ENCODE measurements at regions not wholly inside any gene's neighbourhood (a gene's known extent, or its start where the extent isn't known, plus 50 kb on each side); places are given as distances from the start of the nearest gene placed in this dataset.

DNA sequence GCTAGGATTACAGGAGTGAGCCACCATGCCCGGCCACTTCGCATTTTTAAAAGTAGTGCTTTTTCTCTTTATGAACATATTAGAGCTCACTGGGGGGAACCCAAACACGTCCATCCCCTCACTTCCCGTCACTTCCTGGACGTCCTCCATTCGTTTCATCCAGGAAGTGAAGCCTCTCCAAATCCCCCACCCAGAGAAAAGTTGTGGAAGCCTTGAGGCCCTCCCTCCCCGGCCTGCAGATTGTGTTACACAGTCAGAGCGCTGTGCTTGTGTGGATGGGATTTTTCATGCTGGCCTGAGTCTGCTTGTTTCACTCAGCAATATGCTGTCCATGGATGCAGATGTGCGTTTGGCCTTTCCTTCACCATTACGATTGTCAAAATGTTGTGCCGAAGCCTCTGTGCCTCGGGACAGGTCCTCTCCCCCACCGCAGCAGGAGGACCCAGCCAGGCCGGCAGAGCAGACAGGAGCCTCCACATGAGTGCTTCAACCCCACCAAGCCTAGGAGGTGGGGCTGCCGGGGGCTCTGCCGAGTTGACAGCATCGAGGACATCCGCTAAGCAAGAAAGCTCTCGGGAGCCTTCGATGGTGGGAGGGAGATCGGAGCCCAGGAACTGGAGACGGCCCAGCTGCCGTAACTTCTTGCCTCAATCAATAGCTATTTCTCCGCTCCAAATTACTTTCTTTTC lies 121.6 kb upstream of the PPP1R26 start:
- TF ChIP-seq POLR2A (IDR thresholded peaks at IDR 0.05; ENCODE audit: low read length): no peak
- TF ChIP-seq, protein P1, sequence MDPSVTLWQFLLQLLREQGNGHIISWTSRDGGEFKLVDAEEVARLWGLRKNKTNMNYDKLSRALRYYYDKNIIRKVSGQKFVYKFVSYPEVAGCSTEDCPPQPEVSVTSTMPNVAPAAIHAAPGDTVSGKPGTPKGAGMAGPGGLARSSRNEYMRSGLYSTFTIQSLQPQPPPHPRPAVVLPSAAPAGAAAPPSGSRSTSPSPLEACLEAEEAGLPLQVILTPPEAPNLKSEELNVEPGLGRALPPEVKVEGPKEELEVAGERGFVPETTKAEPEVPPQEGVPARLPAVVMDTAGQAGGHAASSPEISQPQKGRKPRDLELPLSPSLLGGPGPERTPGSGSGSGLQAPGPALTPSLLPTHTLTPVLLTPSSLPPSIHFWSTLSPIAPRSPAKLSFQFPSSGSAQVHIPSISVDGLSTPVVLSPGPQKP (IDR thresholded peaks at IDR 0.05; ENCODE audit: low read depth, low read length): no peak
- TF ChIP-seq, protein P2, sequence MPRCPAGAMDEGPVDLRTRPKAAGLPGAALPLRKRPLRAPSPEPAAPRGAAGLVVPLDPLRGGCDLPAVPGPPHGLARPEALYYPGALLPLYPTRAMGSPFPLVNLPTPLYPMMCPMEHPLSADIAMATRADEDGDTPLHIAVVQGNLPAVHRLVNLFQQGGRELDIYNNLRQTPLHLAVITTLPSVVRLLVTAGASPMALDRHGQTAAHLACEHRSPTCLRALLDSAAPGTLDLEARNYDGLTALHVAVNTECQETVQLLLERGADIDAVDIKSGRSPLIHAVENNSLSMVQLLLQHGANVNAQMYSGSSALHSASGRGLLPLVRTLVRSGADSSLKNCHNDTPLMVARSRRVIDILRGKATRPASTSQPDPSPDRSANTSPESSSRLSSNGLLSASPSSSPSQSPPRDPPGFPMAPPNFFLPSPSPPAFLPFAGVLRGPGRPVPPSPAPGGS (IDR thresholded peaks at IDR 0.05): no peak
- no peak for TF ChIP-seq TFCP2L1 (CRISPR knock-in tag; IDR thresholded peaks at IDR 0.05)
- TF ChIP-seq, protein P3, sequence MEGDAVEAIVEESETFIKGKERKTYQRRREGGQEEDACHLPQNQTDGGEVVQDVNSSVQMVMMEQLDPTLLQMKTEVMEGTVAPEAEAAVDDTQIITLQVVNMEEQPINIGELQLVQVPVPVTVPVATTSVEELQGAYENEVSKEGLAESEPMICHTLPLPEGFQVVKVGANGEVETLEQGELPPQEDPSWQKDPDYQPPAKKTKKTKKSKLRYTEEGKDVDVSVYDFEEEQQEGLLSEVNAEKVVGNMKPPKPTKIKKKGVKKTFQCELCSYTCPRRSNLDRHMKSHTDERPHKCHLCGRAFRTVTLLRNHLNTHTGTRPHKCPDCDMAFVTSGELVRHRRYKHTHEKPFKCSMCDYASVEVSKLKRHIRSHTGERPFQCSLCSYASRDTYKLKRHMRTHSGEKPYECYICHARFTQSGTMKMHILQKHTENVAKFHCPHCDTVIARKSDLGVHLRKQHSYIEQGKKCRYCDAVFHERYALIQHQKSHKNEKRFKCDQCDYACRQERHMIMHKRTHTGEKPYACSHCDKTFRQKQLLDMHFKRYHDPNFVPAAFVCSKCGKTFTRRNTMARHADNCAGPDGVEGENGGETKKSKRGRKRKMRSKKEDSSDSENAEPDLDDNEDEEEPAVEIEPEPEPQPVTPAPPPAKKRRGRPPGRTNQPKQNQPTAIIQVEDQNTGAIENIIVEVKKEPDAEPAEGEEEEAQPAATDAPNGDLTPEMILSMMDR (IDR thresholded peaks at IDR 0.05): no peak
- TF ChIP-seq MAZ (IDR thresholded peaks at IDR 0.05; ENCODE audit: borderline replicate concordance, low read depth, low read length): no peak
- TF ChIP-seq, protein P4, sequence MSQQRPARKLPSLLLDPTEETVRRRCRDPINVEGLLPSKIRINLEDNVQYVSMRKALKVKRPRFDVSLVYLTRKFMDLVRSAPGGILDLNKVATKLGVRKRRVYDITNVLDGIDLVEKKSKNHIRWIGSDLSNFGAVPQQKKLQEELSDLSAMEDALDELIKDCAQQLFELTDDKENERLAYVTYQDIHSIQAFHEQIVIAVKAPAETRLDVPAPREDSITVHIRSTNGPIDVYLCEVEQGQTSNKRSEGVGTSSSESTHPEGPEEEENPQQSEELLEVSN (IDR thresholded peaks at IDR 0.05; ENCODE audit: borderline replicate concordance, low read depth): no peak
- no peak for TF ChIP-seq CEBPB (IDR thresholded peaks at IDR 0.05)
- TF ChIP-seq KDM5A (IDR thresholded peaks at IDR 0.05): no peak
- no peak for TF ChIP-seq RFX5 (IDR thresholded peaks at IDR 0.05)
- no peak for TF ChIP-seq HDAC2 (IDR thresholded peaks at IDR 0.05)

Data from A549 (cell line).